Lower leg skin (tissue), 4 donors: ENCODE measurements at regions not wholly inside any gene's neighbourhood (a gene's known extent, or its start where the extent isn't known, plus 50 kb on each side); places are given as distances from the start of the nearest gene placed in this dataset.

ENCODE experiments used
- DNase-seq, 2 donors: peaks; one replicate each; pipeline ENCODE4 v3.0.0-alpha.2; 2019; ENCODE audit warnings: low spot score in 2 of 2
- H3K4me3 ChIP-seq: fragments of 200-600 bp; sonication (generic); 2 replicates; pipeline ENCODE4 v1.5.1; 2017; ENCODE audit warnings: mild to moderate bottlenecking, low read depth; ENCODE audit not compliant: poor library complexity, severe bottlenecking
- POLR2A ChIP-seq, 2 donors: fragments of 450-650 bp; IDR thresholded peaks; one replicate each; pipeline ENCODE4 v1.6.1; 2016 to 2017; ENCODE audit warnings: antibody characterized with exemption in 2 of 2, mild to moderate bottlenecking in 1 of 2, moderate library complexity in 1 of 2
- WGBS, 2 donors: methylation state at CpG; one replicate each; pipeline ENCODE4 v1.1.5; 2018; 5-methylcytosine and 5-hydroxymethylcytosine counted together
- intact Hi-C: fragments of 100-400 bp; cut with DNase I; formaldehyde crosslinking; loops from one replicate; pipeline ENCODE4 v1.15.0; 2023; ENCODE audit warnings: low total_unique reads
- TF ChIP-seq, protein P1 (sequence below), 3 donors: fragments of 450-650 bp; IDR thresholded peaks; one replicate each; pipeline ENCODE4 v1.5.1; 2016; ENCODE audit warnings: antibody characterized with exemption in 3 of 3, mild to moderate bottlenecking in 3 of 3, moderate library complexity in 2 of 3

DNA sequence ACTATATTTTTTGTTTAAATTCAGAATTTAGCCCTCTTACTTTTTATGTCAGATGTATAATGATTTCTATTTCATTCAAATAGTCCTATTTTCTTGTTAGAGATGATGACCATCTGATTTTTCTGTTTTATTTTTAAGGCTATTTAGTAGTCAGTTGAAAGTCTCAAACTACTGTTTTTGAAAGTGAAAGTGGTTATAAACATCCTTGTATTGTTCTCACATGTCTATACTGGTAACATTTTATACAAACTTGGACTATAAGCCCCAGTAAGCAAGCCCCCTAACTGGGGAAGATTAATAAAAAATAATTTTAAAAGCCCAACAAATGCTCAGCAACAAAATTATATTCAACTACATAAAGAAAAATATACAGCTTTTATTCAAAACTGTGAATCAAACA lies 271.3 kb upstream of the RGS18 start:
- no peak for DNase-seq
- no peak overlapping the region for H3K4me3 ChIP-seq
- intact Hi-C loops, result no loop called here
- TF ChIP-seq POLR2A (IDR thresholded peaks at IDR 0.05), result no peak
- TF ChIP-seq, protein P1, sequence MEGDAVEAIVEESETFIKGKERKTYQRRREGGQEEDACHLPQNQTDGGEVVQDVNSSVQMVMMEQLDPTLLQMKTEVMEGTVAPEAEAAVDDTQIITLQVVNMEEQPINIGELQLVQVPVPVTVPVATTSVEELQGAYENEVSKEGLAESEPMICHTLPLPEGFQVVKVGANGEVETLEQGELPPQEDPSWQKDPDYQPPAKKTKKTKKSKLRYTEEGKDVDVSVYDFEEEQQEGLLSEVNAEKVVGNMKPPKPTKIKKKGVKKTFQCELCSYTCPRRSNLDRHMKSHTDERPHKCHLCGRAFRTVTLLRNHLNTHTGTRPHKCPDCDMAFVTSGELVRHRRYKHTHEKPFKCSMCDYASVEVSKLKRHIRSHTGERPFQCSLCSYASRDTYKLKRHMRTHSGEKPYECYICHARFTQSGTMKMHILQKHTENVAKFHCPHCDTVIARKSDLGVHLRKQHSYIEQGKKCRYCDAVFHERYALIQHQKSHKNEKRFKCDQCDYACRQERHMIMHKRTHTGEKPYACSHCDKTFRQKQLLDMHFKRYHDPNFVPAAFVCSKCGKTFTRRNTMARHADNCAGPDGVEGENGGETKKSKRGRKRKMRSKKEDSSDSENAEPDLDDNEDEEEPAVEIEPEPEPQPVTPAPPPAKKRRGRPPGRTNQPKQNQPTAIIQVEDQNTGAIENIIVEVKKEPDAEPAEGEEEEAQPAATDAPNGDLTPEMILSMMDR (IDR thresholded peaks at IDR 0.05), result no peak

DNA sequence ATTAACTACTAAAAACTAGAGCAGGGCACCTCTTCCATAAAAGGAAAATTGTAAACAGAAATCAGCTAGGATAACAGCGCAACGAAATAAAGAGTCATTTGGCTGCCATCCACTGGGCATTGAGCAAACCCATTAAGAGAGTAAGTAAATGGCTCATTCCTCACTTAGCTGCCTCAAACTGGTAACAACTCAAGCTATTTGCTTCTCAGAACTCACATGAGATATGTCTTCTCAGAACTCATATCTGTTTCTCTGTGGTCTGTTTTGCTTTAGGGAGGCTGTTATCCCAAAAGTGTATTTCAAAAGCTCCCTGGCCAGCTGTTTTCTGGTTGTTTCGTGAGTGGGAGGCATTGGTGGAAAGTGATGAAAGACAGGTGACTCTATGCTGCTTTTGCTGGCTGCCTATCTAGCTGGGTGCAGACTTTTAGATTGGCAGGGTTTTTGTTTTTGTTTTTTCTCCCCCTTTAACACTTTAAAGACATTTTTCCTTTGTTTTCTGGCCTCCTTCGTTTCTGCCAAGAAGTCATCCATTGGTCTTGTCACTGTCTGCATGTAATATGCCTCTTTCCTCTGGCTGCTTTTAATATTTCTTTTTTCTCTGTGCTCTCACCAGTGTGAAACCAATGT lies 269.2 kb upstream of the RGS18 start:
- TF ChIP-seq, protein P1 (IDR thresholded peaks at IDR 0.05), result no peak
- no peak for TF ChIP-seq POLR2A (IDR thresholded peaks at IDR 0.05)
- no peak for DNase-seq
- no peak overlapping the region for H3K4me3 ChIP-seq
- intact Hi-C loops, result no loop called here
- 47 to 65% methylated on average over 4 of the region's 4 CpGs for WGBS, 2 donors

DNA sequence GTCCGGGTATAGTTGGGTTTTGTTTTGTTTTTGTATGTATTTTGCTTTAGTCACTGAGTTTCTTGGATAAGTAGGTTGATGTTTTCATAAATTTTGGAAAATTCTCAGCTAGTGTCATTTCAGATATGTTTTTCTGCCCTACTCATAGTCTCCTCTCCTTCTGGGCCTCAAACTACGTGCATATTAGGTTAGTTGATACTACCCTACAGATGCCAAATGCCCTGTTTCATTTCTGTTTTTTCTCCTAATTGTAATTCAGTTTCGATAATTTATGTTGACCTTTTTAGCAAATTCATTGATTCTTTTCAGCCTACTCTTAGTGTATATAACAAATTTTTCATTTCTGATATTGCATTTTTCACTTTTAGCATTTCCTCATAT lies 268.6 kb upstream of the RGS18 start:
- no peak overlapping the region for H3K4me3 ChIP-seq
- no peak for TF ChIP-seq POLR2A (IDR thresholded peaks at IDR 0.05)
- TF ChIP-seq, protein P1 (IDR thresholded peaks at IDR 0.05), result no peak
- DNase-seq, result no peak
- 75 to 87% methylated on average over 3 of the region's 3 CpGs for WGBS, 2 donors
- intact Hi-C loops, result no loop called here

DNA sequence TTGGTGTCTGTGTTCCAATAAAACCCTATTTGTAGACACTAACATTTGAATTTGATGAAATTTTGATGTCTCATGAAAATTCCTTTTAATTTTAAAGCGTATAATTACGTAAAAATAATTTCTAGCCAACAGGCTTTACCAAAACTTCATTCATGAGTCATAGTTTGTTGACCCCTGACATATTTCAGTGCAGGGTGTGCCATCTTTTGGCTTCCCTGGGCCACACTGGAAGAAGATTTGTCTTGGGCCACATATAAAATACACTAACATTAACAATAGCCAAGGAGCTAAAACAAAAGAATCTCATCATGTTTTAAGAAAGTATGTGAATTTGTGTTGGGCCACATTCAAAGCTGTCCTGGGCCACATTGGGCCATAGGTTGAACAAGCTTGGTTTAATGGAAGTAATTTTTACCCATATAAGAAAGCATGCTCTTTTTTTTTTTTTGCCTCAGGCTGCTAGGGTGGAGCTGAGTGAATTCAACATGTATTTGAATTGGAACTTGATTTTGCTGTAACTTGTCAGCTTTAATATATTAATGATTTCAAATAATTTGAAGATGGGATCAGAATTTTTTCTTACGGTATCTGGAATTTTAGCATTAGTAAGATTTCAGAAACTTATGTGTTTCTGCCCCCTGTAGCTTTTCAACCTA lies 267.7 kb upstream of the RGS18 start:
- H3K4me3 ChIP-seq, result no peak overlapping the region
- DNase-seq, result no peak
- no peak for TF ChIP-seq POLR2A (IDR thresholded peaks at IDR 0.05)
- TF ChIP-seq, protein P1 (IDR thresholded peaks at IDR 0.05), result no peak
- intact Hi-C loops, result no loop called here
- 72 to 75% methylated on average over 3 of the region's 3 CpGs for WGBS, 2 donors

DNA sequence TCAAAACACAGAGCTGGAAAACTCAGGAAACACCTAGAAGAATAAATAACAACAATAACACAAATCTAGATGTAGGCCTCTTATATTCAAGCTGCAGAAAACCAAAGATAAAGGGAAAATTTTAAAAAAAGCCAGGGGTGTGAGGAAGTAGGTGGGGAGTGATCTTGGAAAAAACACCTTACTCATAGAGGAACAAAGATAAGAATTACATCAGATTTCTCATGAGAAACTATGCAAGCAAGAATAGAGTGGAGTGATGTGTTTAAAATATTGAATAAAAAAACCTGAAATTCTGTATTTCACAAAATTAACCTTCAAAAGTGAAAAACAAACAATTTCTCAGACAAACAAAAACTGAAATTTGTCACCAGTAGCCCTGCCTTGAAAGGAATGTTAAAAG lies 265.5 kb upstream of the RGS18 start:
- intact Hi-C loops, result no loop called here
- TF ChIP-seq, protein P1 (IDR thresholded peaks at IDR 0.05), result no peak
- no peak for TF ChIP-seq POLR2A (IDR thresholded peaks at IDR 0.05)
- H3K4me3 ChIP-seq, result no peak overlapping the region
- no peak for DNase-seq

DNA sequence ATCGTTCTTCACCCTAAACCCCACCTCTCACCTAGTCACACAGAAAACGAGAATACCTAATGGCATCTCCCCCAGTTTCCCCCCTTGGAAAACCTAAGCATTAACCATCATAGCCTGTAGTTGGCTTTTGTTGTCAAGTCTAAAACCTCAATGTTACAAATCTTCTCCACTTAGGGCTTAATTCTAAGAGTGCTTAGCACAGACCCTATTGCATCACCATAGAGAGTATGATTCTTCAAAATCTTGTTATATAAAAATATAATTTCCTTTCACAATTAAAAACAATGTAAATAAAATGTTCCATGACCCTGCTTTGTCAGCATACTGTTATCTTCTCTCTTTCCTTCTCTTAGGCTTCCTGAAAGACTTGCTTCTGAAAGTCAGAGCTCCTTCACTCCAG lies 263.2 kb upstream of the RGS18 start:
- TF ChIP-seq POLR2A (IDR thresholded peaks at IDR 0.05), result no peak
- TF ChIP-seq, protein P1 (IDR thresholded peaks at IDR 0.05), result no peak
- no peak for DNase-seq
- H3K4me3 ChIP-seq, result no peak overlapping the region
- intact Hi-C loops, result no loop called here
- 73 to 81% methylated on average over 2 of the region's 2 CpGs for WGBS, 2 donors
